MM.1S (cell line): ENCODE measurements at regions not wholly inside any gene's neighbourhood (a gene's known extent, or its start where the extent isn't known, plus 50 kb on each side); places are given as distances from the start of the nearest gene placed in this dataset.

ENCODE experiments used
- DNase-seq: peaks from one replicate; pipeline ENCODE4 v3.0.0-alpha.2; 2015
- H2AFZ ChIP-seq: fragments of 300-600 bp; sonication (generic); 2 replicates; pipeline ENCODE4 v1.6.0; 2016; ENCODE audit warnings: antibody characterized with exemption, low read length
- H3F3A ChIP-seq: fragments of 300-600 bp; sonication (generic); 2 replicates; pipeline ENCODE4 v1.6.1; 2016; ENCODE audit warnings: mild to moderate bottlenecking, antibody characterized with exemption, low read length, moderate library complexity, mixed read lengths; ENCODE audit not compliant: insufficient read depth
- H3K27ac ChIP-seq: fragments of 300-600 bp; sonication (generic); 2 replicates; pipeline ENCODE4 v1.5.1; 2016; ENCODE audit warnings: mild to moderate bottlenecking, low read length
- H3K27me3 ChIP-seq: fragments of 300-600 bp; sonication (generic); replicated peaks from 2 replicates; pipeline ENCODE4 v1.6.0; 2016; ENCODE audit warnings: low read length; ENCODE audit not compliant: insufficient read depth
- H3K36me3 ChIP-seq: fragments of 300-600 bp; sonication (generic); replicated peaks from 2 replicates; pipeline ENCODE4 v1.6.1; 2016; ENCODE audit warnings: mild to moderate bottlenecking, low read length, mixed read lengths; ENCODE audit not compliant: insufficient read depth
- H3K4me1 ChIP-seq: fragments of 300-600 bp; sonication (generic); 2 replicates; pipeline ENCODE4 v1.6.1; 2016; ENCODE audit warnings: low read length, mixed read lengths
- H3K4me2 ChIP-seq: fragments of 300-600 bp; sonication (generic); 2 replicates; pipeline ENCODE4 v1.6.0; 2016; ENCODE audit warnings: low read depth, low read length
- H3K4me3 ChIP-seq: fragments of 300-600 bp; sonication (generic); 2 replicates; pipeline ENCODE4 v1.5.1; 2016; ENCODE audit warnings: low read length, mixed read lengths
- H3K79me2 ChIP-seq: fragments of 300-600 bp; sonication (generic); 2 replicates; pipeline ENCODE4 v1.6.1; 2016; ENCODE audit warnings: mixed run types, low read length, mixed read lengths
- H3K9ac ChIP-seq: fragments of 300-600 bp; sonication (generic); 2 replicates; pipeline ENCODE4 v1.6.1; 2016; ENCODE audit warnings: low read length, mixed read lengths
- H3K9me2 ChIP-seq: fragments of 300-600 bp; sonication (generic); replicated peaks from 2 replicates; pipeline ENCODE4 v1.6.1; 2016; ENCODE audit warnings: mild to moderate bottlenecking, low read length, mixed read lengths; ENCODE audit not compliant: insufficient read depth
- H3K9me3 ChIP-seq: fragments of 300-600 bp; sonication (generic); replicated peaks from 2 replicates; pipeline ENCODE4 v1.6.1; 2016; ENCODE audit warnings: mild to moderate bottlenecking, low read length, mixed read lengths; ENCODE audit not compliant: insufficient read depth
- H4K20me1 ChIP-seq: fragments of 300-600 bp; sonication (generic); 2 replicates; pipeline ENCODE4 v1.6.1; 2016; ENCODE audit warnings: mild to moderate bottlenecking, low read length, moderate library complexity, mixed read lengths; ENCODE audit not compliant: insufficient read depth
- EZH2 ChIP-seq: fragments of 300-600 bp; sonication (generic); optimal IDR thresholded peaks from 2 replicates; pipeline ENCODE3; 2017; ENCODE audit warnings: low read depth, mild to moderate bottlenecking, antibody characterized with exemption, low read length, mixed read lengths
- EZH2phosphoT487 ChIP-seq: fragments of 300-600 bp; sonication (generic); IDR thresholded peaks from 2 replicates; pipeline ENCODE4 v1.6.1; 2018; ENCODE audit warnings: antibody characterized with exemption, low read length
- TF ChIP-seq, protein P1 (sequence below): fragments of 300-600 bp; sonication (generic); IDR thresholded peaks from 2 replicates; pipeline ENCODE4 v1.5.1; 2016; ENCODE audit warnings: antibody characterized with exemption, low read length, mixed read lengths

DNA sequence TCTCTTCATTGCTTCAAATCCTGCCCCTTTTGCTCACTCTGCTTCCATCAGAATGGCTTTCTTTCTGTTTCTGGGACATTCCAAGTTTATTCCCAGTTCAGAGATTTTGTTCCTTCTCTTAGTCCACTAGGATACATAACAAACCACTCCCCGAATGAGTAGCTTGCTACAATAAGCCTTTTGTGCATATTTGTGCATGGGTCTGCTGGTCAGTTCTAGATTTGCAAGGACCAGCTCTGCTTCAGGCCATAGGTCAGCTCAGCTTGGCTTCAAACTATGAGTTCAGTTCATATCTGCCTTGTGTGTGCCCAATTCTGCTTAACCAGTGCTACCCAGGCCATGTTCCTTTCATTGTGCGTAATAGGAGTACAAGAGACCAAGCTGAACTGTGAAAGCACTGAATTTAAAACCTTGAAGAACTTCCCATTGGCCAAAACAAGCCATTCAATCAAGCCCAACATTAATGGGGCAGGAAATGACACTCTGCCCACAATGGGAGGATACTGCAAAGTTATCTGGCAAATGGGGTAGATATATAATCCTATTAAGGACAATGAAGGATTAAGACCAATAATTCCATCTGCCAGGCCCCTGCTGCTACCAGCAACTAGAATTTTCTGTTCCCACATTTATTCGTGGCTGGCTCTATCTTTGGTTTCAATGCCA lies 328.8 kb downstream of the PRELID2 start:
- Histone ChIP-seq H3K9ac (no peak overlapping the region), H3K4me1 (no peaks in the 10 kb centered on the region), H3K36me3 (no peaks in the 10 kb centered on the region), H3K9me3 (no peaks in the 10 kb centered on the region), H3K4me2 (no peak overlapping the region), H4K20me1 (no peaks in the 10 kb centered on the region), H3K4me3 (no peak overlapping the region), H3K27me3 (no peaks in the 10 kb centered on the region), H3K79me2 (no peaks in the 10 kb centered on the region), H3K9me2 (no peaks in the 10 kb centered on the region), H3K27ac (no peak overlapping the region), H3F3A (no peaks in the 10 kb centered on the region), H2AFZ (no peak overlapping the region)
- no peak for DNase-seq
- no peak for TF ChIP-seq EZH2

DNA sequence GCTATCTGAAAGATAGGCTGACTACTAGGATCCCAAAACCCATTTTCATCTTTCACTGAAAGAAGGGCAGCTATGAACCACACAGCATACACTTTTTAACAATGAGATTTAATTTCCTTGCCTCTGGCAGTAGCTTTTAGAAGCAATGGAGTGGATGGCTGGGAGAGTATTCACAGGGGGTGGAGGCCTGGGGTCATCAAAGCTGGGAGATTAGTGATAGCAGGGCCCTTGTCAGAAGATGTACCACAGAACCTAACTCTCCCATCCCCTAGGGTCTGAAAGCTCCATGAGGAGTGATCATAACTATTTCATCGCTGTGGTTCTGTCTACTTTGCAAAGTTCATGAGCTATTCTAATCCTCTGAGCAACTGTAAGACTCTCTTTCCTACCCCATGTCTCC lies 332.2 kb downstream of the PRELID2 start:
- no peak overlapping the region for H3K9ac ChIP-seq
- H3K9me2 ChIP-seq = no peaks in the 10 kb centered on the region
- no peak overlapping the region for H2AFZ ChIP-seq
- no peak overlapping the region for H3K27ac ChIP-seq
- H3K9me3 ChIP-seq = no peaks in the 10 kb centered on the region
- H3K4me2 ChIP-seq = no peak overlapping the region
- no peaks in the 10 kb centered on the region for H3K36me3 ChIP-seq
- DNase-seq = no peak
- H3K4me1 ChIP-seq = no peaks in the 10 kb centered on the region
- H3K27me3 ChIP-seq = no peaks in the 10 kb centered on the region
- H3F3A ChIP-seq = no peaks in the 10 kb centered on the region
- TF ChIP-seq EZH2phosphoT487 = no peak
- no peak for TF ChIP-seq EZH2
- TF ChIP-seq, protein P1, sequence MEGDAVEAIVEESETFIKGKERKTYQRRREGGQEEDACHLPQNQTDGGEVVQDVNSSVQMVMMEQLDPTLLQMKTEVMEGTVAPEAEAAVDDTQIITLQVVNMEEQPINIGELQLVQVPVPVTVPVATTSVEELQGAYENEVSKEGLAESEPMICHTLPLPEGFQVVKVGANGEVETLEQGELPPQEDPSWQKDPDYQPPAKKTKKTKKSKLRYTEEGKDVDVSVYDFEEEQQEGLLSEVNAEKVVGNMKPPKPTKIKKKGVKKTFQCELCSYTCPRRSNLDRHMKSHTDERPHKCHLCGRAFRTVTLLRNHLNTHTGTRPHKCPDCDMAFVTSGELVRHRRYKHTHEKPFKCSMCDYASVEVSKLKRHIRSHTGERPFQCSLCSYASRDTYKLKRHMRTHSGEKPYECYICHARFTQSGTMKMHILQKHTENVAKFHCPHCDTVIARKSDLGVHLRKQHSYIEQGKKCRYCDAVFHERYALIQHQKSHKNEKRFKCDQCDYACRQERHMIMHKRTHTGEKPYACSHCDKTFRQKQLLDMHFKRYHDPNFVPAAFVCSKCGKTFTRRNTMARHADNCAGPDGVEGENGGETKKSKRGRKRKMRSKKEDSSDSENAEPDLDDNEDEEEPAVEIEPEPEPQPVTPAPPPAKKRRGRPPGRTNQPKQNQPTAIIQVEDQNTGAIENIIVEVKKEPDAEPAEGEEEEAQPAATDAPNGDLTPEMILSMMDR = no peak
- no peak overlapping the region for H3K4me3 ChIP-seq
- H4K20me1 ChIP-seq = no peaks in the 10 kb centered on the region
- H3K79me2 ChIP-seq = no peaks in the 10 kb centered on the region

DNA sequence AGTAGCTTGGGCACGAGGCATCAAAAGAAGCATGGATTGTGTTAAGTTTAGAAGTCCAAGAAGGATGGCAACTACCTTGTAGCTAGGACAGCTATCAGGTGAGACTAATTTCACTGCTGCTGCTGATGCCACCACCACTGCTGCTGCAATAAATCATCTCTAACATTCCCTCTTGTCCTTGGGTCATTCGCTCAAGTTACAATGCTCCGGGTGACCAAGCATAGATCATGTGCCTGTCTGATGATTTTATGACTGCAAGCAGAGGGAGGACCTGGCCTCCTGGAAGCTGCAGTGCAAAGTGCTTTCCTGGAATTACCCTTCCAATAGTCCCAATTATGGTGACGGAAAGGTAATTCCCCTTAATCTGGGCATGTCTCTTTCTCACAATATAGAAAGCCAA lies 334.4 kb downstream of the PRELID2 start:
- no peak overlapping the region for H3K27ac ChIP-seq
- H4K20me1 ChIP-seq = no peaks in the 10 kb centered on the region

DNA sequence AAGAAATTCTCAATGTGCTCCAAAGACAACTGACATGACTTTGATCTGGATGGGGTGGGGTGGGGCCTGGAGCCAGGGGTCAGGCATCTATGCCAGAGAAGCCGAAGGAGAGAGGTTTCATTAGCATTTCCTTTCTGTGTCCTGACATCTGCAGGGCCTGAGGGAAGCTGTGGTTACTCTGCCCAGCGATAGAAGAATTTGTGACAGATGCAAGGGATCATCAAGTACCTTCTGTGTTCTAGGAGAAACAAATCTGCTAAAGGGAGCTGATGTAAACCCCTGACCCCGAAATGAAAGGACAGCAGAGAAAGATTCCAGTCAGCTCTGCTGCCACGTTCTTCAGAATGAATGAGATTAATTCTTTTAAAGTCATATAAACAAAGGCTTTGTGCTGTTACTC lies 335.7 kb downstream of the PRELID2 start:
- Histone ChIP-seq H3K4me2 (no peak overlapping the region), H3K4me3 (no peak overlapping the region), H3K9ac (no peak overlapping the region), H3K9me3 (no peaks in the 10 kb centered on the region), H3F3A (no peaks in the 10 kb centered on the region), H3K9me2 (no peaks in the 10 kb centered on the region), H3K27ac (no peak overlapping the region), H3K36me3 (no peaks in the 10 kb centered on the region), H2AFZ (no peak overlapping the region), H3K4me1 (no peaks in the 10 kb centered on the region), H4K20me1 (no peaks in the 10 kb centered on the region), H3K79me2 (no peaks in the 10 kb centered on the region), H3K27me3 (no peaks in the 10 kb centered on the region)
- DNase-seq = no peak
- TF ChIP-seq EZH2phosphoT487 (no peak), EZH2 (no peak)
- TF ChIP-seq, protein P1 = no peak

More for the DNA sequence above, 334.4 kb downstream of the PRELID2 start:
- no peak for DNase-seq
- TF ChIP-seq, protein P1 = no peak
- TF ChIP-seq EZH2 (no peak), EZH2phosphoT487 (no peak)
- Histone ChIP-seq H3K36me3 (no peaks in the 10 kb centered on the region), H3K9me2 (no peaks in the 10 kb centered on the region), H3K27me3 (no peaks in the 10 kb centered on the region), H2AFZ (no peak overlapping the region), H3K79me2 (no peaks in the 10 kb centered on the region), H3K4me3 (no peak overlapping the region), H3F3A (no peaks in the 10 kb centered on the region), H3K9ac (no peak overlapping the region), H3K4me2 (no peak overlapping the region), H3K4me1 (no peaks in the 10 kb centered on the region), H3K9me3 (no peaks in the 10 kb centered on the region)
